ENCODE measurements at regions not wholly inside any gene's neighbourhood (a gene's known extent, or its start where the extent isn't known, plus 50 kb on each side); places are given as distances from the start of the nearest gene placed in this dataset.

DNA sequence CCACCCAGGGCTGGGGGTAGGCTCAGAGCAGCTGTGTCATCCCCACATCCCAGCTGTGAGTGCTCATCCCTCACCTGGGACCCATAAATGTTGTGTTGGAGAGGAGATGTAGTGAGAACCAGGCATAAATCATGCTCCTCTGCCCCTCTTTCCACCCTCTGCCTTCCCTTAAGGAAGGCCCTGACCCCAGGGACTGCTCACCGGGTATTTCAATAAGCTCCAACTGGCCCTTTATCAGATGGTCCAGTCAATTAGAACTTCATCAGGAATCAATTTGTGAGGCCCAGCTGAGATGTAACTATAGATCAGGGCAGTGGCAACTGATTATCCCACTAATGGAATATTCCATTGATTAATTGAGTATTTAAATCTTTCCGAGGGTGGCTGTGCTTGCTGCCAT is 50.8 kb upstream of the NTRK3 start:
- no peak for DNase-seq
- Histone ChIP-seq H3F3A (replicated peaks; ENCODE audit: insufficient read depth) (no peaks in the 10 kb centered on the region), H2AFZ (ENCODE audit: low read depth) (no peak overlapping the region), H3K9ac (no peak overlapping the region), H3K4me1 (ENCODE audit: control insufficient read depth in 1 of 2, insufficient read depth in 2 of 2, low read depth in 1 of 2, low read length in 1 of 2) (no peaks in the 10 kb centered on the region), H3K27ac (ENCODE audit: low read depth in 2 of 2, low read length in 1 of 2) (no peak overlapping the region), H3K36me3 (replicated peaks in 1 of 2; ENCODE audit: control insufficient read depth in 1 of 2, insufficient read depth in 2 of 2, low read length in 1 of 2) (no peaks in the 10 kb centered on the region), H3K79me2 (ENCODE audit: insufficient read depth) (no peaks in the 10 kb centered on the region), H4K20me1 (ENCODE audit: insufficient read depth) (no peaks in the 10 kb centered on the region), H3K9me3 (no peaks in the 10 kb centered on the region), H3K4me3 (ENCODE audit: low read depth in 2 of 2, low read length in 1 of 2) (no peak overlapping the region), H3K27me3 (ENCODE audit: insufficient read depth) (no peaks in the 10 kb centered on the region), H3K9me2 (no peaks in the 10 kb centered on the region), H3K4me2 (no peak overlapping the region)
- CTCF ChIA-PET = interaction anchor here (1.4 to 2.4 kb wide), 2 partner anchors 33 to 143 kb away, joined by 4 to 7 read pairs; no protein-coding TSS in a partner anchor
- 43% methylated on average over 2 of the region's 2 CpGs for WGBS (ENCODE audit: low lambda C conversion rate)
- POLR2A ChIA-PET = no interaction called here
- TF ChIP-seq RFX5 (IDR thresholded peaks at IDR 0.05; ENCODE audit: low read length) = no peak
- TF ChIP-seq RXRA (IDR thresholded peaks at IDR 0.05; ENCODE audit: borderline replicate concordance, low read depth) = no peak
- no peak for TF ChIP-seq CHD2 (IDR thresholded peaks at IDR 0.05; ENCODE audit: low read length, partially characterized antibody)
- TF ChIP-seq FOXM1 (IDR thresholded peaks at IDR 0.05; ENCODE audit: low read depth) = no peak
- TF ChIP-seq, protein P1, sequence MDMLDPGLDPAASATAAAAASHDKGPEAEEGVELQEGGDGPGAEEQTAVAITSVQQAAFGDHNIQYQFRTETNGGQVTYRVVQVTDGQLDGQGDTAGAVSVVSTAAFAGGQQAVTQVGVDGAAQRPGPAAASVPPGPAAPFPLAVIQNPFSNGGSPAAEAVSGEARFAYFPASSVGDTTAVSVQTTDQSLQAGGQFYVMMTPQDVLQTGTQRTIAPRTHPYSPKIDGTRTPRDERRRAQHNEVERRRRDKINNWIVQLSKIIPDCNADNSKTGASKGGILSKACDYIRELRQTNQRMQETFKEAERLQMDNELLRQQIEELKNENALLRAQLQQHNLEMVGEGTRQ (IDR thresholded peaks at IDR 0.05; ENCODE audit: borderline replicate concordance, low read depth, low read length) = no peak
- TF ChIP-seq MEF2A (IDR thresholded peaks at IDR 0.05; ENCODE audit: borderline replicate concordance, low read depth) = no peak
- no peak for TF ChIP-seq NFIC (IDR thresholded peaks at IDR 0.05; ENCODE audit: borderline replicate concordance)
- no peak for TF ChIP-seq FOXJ3 (CRISPR knock-in tag; IDR thresholded peaks at IDR 0.05)
- no peak for TF ChIP-seq REST (IDR thresholded peaks at IDR 0.05; ENCODE audit: low read depth, low read length)
- TF ChIP-seq EZH2phosphoT487 (IDR thresholded peaks at IDR 0.05; ENCODE audit: borderline replicate concordance, low read depth) = no peak
- TF ChIP-seq YY1 (IDR thresholded peaks at IDR 0.05; ENCODE audit: low read depth) = no peak
- TF ChIP-seq RAD21 (IDR thresholded peaks at IDR 0.05; ENCODE audit: low read length) = no peak
- TF ChIP-seq CTCF (IDR thresholded peaks at IDR 0.05) = no peak
- TF ChIP-seq GATA2 (CRISPR knock-in tag; IDR thresholded peaks at IDR 0.05) = no peak
- TF ChIP-seq FOSL2 (IDR thresholded peaks at IDR 0.05; ENCODE audit: borderline replicate concordance, low read depth) = no peak
- TF ChIP-seq, protein P2, sequence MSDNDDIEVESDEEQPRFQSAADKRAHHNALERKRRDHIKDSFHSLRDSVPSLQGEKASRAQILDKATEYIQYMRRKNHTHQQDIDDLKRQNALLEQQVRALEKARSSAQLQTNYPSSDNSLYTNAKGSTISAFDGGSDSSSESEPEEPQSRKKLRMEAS (IDR thresholded peaks at IDR 0.05; ENCODE audit: low read depth) = no peak
- no peak for TF ChIP-seq EP300 (IDR thresholded peaks at IDR 0.05; ENCODE audit: borderline replicate concordance in 1 of 2, low read depth in 1 of 2, low read length in 1 of 2)

Measured in SK-N-SH (cell line).